ENCODE measurements at regions not wholly inside any gene's neighbourhood (a gene's known extent, or its start where the extent isn't known, plus 50 kb on each side); places are given as distances from the start of the nearest gene placed in this dataset.

DNA sequence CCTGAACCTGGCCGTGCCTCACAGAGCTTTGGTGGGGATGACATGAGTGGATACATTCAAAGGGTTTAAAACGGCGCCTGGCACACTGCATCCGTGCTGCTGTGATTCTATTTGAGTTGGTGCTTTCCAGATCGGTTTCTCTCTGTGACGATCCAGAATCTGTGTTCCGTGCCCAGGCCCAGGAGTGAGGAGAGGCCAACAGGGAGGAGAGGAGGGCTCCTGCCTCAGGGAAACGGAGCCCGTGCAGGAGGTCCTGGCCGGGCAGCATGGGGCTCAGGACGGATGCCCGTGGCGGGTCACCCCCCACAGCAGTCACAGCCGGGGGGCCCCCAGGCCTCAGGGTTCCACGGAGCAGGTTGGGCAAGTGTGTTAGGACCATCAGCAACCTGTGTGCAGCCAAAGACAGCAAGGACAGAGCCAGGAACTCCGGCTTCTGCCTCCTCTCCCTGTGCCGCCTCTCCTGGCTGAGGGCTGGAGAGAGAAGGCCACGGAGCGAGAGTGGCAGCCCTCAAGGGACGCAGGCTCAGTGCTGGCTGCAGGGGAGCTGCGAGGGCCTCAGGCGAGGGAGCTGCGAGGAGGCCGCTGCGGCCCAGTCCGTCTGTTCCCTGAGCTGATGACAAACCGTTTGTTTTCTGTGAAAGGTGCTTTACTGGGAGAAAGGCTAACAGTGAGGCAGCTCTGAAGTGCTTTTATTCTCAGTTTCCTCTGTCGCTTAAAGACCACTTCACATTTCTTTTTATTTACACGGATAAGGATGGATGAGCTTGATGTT is 99.3 kb downstream of the METRNL start:
- H3K36me3 Mint-ChIP-seq: no peaks in the 10 kb centered on the region
- ATAC-seq (replicated peaks): no peak

GRCh38 chr17:83179374-83179773 is 100.0 kb downstream of the METRNL start:
- peaks cover 14 to 23% of the 10 kb centered on the region in 2 donors for H3K4me1 Mint-ChIP-seq
- no peak overlapping the region for H3K27ac Mint-ChIP-seq
- no peak overlapping the region for H3K4me3 Mint-ChIP-seq
- H3K27me3 Mint-ChIP-seq: peaks cover 5 to 32% of the 10 kb centered on the region in 2 donors
- no peak for ATAC-seq (replicated peaks)
- H3K36me3 Mint-ChIP-seq: no peaks in the 10 kb centered on the region
- no peak for DNase-seq
- no peaks in the 10 kb centered on the region for H3K9me3 Mint-ChIP-seq

More for the DNA sequence above, 99.3 kb downstream of the METRNL start:
- Mint-ChIP-seq H3K4me1 (peaks cover 15 to 23% of the 10 kb centered on the region in 2 donors), H3K9me3 (no peaks in the 10 kb centered on the region), H3K27ac (no peak overlapping the region), H3K27me3 (peaks cover 3 to 28% of the 10 kb centered on the region in 2 donors), H3K4me3 (no peak overlapping the region)
- DNase-seq: no peak

- Mint-ChIP-seq H3K27ac (no peak overlapping the region), H3K36me3 (no peaks in the 10 kb centered on the region), H3K9me3 (no peaks in the 10 kb centered on the region), H3K4me1 (peaks cover 11 to 20% of the 10 kb centered on the region in 2 donors), H3K4me3 (no peak overlapping the region), H3K27me3 (peaks cover 5 to 32% of the 10 kb centered on the region in 2 donors)
- ATAC-seq (replicated peaks): no peak
- DNase-seq: no peak
Observed at GRCh38 chr17:83179811-83180210, 100.4 kb downstream of the METRNL start.

- H3K36me3 Mint-ChIP-seq: no peaks in the 10 kb centered on the region
- H3K4me1 Mint-ChIP-seq: peaks cover 8 to 13% of the 10 kb centered on the region in 2 donors
- peaks cover 5 to 32% of the 10 kb centered on the region in 2 donors for H3K27me3 Mint-ChIP-seq
- no peak for ATAC-seq (replicated peaks)
- DNase-seq: no peak
- no peaks in the 10 kb centered on the region for H3K9me3 Mint-ChIP-seq
- H3K4me3 Mint-ChIP-seq: no peak overlapping the region
- H3K27ac Mint-ChIP-seq: no peak overlapping the region
Observed at GRCh38 chr17:83180264-83180995, 101.0 kb downstream of the METRNL start.

DNA sequence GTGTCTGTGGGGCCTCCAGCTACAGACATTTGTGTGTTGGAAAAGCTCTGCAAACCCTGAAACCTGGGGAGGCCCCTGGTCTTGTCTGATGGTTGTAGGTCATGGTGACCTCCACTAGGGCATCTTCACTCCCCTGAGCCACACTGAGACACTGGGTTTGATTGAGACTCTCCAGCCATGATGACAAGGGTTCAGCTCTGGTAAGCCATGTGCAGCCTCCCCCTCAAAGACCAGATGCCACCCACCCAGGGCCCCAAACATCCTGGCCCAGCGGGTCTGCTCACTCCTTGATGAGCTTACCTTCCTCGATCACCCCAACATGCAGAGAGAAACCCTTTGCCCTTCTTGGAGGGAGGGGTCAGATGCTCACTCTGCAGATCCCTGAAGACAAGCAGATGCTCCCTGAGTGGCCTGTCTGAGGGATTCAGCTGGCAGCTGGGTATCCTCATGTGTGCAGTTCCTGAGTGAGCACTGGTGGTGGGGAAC is 101.6 kb downstream of the METRNL start:
- H3K4me1 Mint-ChIP-seq: peaks cover 6 to 9% of the 10 kb centered on the region in 2 donors

GRCh38 chr17:83181991-83182619 is 102.7 kb downstream of the METRNL start:
- H3K36me3 Mint-ChIP-seq: no peaks in the 10 kb centered on the region
- ATAC-seq (replicated peaks) (no peak), DNase-seq (no peak)
- H3K4me1 Mint-ChIP-seq: peaks cover 3 to 5% of the 10 kb centered on the region in 2 donors
- H3K27ac Mint-ChIP-seq: no peak overlapping the region
- H3K4me3 Mint-ChIP-seq: no peak overlapping the region
- H3K27me3 Mint-ChIP-seq: peaks cover 5 to 34% of the 10 kb centered on the region in 2 donors
- H3K9me3 Mint-ChIP-seq: no peaks in the 10 kb centered on the region

More for the DNA sequence above, 101.6 kb downstream of the METRNL start:
- Mint-ChIP-seq H3K9me3 (no peaks in the 10 kb centered on the region), H3K36me3 (no peaks in the 10 kb centered on the region), H3K4me3 (no peak overlapping the region), H3K27ac (no peak overlapping the region), H3K27me3 (peaks cover 5 to 32% of the 10 kb centered on the region in 2 donors)
- ATAC-seq (replicated peaks): peak; percentile 76 to 83
- DNase-seq: no peak

DNA sequence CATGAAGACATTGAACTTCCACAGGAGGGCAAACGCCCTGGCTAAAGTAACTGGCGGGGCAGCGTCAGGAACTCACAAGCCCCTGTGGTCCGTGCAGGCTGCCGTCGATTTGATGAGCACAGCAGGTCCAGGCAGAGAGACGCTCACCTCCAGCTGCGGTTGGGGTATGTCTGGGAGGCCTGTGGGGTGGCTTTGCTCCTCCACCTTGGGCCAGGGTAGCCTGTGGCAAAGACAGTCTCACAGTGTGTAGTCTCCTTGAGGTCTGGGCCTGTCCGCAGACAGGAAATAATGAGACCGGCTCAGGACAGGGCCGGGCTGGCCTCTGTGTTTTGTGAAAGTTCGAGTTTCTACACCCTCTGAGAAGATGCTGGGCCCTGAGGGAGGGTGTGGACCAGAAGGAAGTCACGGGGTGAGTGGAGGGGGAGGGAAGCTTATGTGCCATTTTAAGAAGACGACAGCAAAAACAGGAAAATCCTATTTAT is 103.3 kb downstream of the METRNL start:
- Mint-ChIP-seq H3K36me3 (no peaks in the 10 kb centered on the region), H3K4me3 (no peak overlapping the region), H3K27ac (no peak overlapping the region), H3K4me1 (peaks cover 5% of the 10 kb centered on the region in 2 donors), H3K27me3 (peaks cover 5 to 38% of the 10 kb centered on the region in 2 donors), H3K9me3 (peaks cover under 1% of the 10 kb centered on the region in 2 donors)
- DNase-seq: no peak
- no peak for ATAC-seq (replicated peaks)

DNA sequence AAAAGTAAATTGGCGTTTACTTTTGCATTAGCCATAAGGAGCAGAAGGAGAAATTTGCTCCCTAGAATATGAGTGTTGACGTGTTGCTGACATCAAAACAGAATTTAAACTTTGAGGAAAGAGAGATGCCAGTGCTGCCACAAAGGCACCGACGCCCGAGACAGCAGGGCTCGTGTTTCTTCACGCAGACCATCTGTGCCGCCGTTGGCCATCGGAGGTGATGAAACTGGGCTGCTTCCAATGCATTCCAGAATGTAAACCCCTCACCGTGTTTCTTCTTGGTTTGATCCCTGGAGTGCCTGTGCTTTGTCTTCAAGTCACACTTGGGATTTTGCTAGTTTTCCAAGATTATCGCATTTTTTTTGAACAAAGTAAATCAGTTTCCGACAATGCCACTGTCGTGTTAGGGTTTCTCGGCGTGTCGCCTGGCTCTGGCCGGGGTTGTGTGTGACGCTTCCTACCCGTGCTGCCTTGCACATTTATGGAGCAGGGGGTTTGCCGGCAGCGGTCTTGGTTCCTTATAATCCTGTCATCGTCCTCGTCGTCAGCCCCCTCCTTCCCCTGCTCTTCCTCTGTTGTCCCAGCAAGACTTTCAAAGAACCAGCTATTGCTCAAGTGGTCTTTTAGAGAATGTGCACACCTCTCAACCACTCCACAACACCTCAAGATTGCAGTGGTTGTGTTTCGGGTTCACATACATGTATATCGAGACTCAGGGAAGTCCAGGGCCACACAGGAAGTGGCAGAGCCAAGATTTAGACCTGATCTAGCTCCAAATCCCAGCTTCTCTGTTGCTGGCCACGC is 103.9 kb downstream of the METRNL start:
- H3K27ac Mint-ChIP-seq: no peak overlapping the region
- ATAC-seq (replicated peaks): no peak
- H3K36me3 Mint-ChIP-seq: peaks cover 1 to 4% of the 10 kb centered on the region in 2 donors
- H3K4me1 Mint-ChIP-seq: peaks cover 5 to 9% of the 10 kb centered on the region in 2 donors
- H3K9me3 Mint-ChIP-seq: peaks cover 6% of the 10 kb centered on the region in 2 donors
- DNase-seq: no peak
- H3K27me3 Mint-ChIP-seq: peaks cover 5 to 31% of the 10 kb centered on the region in 2 donors
- H3K4me3 Mint-ChIP-seq: no peak overlapping the region

GRCh38 chr17:83183951-83184506 is 104.6 kb downstream of the METRNL start:
- Mint-ChIP-seq H3K27ac (no peak overlapping the region), H3K9me3 (peaks cover 11 to 12% of the 10 kb centered on the region in 2 donors), H3K36me3 (peaks cover 2 to 8% of the 10 kb centered on the region in 2 donors), H3K27me3 (peaks cover 5 to 28% of the 10 kb centered on the region in 2 donors), H3K4me3 (no peak overlapping the region), H3K4me1 (peaks cover 5 to 12% of the 10 kb centered on the region in 2 donors)
- no peak for DNase-seq
- no peak for ATAC-seq (replicated peaks)

- H3K9me3 Mint-ChIP-seq: peaks cover 11 to 14% of the 10 kb centered on the region in 2 donors
Observed at GRCh38 chr17:83185023-83186002, 105.9 kb downstream of the METRNL start.

GRCh38 chr17:83186226-83186625 is 106.8 kb downstream of the METRNL start:
- no peak overlapping the region for H3K27ac Mint-ChIP-seq
- DNase-seq: no peak
- peaks cover 4 to 8% of the 10 kb centered on the region in 2 donors for H3K4me1 Mint-ChIP-seq
- H3K27me3 Mint-ChIP-seq: peaks cover 14 to 15% of the 10 kb centered on the region in 2 donors
- H3K9me3 Mint-ChIP-seq: peaks cover 11 to 14% of the 10 kb centered on the region in 2 donors
- H3K4me3 Mint-ChIP-seq: no peak overlapping the region
- H3K36me3 Mint-ChIP-seq: peaks cover 2 to 8% of the 10 kb centered on the region in 2 donors
- ATAC-seq (replicated peaks): no peak

More at GRCh38 chr17:83185023-83186002, 105.9 kb downstream of the METRNL start:
- H3K27me3 Mint-ChIP-seq: peaks cover 7 to 23% of the 10 kb centered on the region in 2 donors
- H3K27ac Mint-ChIP-seq: no peak overlapping the region
- H3K4me3 Mint-ChIP-seq: no peak overlapping the region
- H3K36me3 Mint-ChIP-seq: peaks cover 2 to 8% of the 10 kb centered on the region in 2 donors
- H3K4me1 Mint-ChIP-seq: peaks cover 5 to 12% of the 10 kb centered on the region in 2 donors
- DNase-seq (no peak), ATAC-seq (replicated peaks) (no peak)

GRCh38 chr17:83186751-83187421 is 107.5 kb downstream of the METRNL start:
- peak overlapping the region; percentile 20 for H3K27ac Mint-ChIP-seq
- H3K4me1 Mint-ChIP-seq: peaks cover 5 to 7% of the 10 kb centered on the region in 2 donors
- H3K36me3 Mint-ChIP-seq: peaks cover 2 to 8% of the 10 kb centered on the region in 2 donors
- H3K4me3 Mint-ChIP-seq: no peak overlapping the region
- peaks cover 14 to 15% of the 10 kb centered on the region in 2 donors for H3K27me3 Mint-ChIP-seq
- DNase-seq: no peak
- no peak for ATAC-seq (replicated peaks)
- H3K9me3 Mint-ChIP-seq: peaks cover 11 to 14% of the 10 kb centered on the region in 2 donors

Data from stimulated activated naive B cell treated with anti-CD40 and anti-IgM and Interleukin-4, amounts not matched to agents 10 μg/mL and 1 μg/mL and 100 μg/mL, for 72 hours (primary cell).